ENCODE measurements at regions not wholly inside any gene's neighbourhood (a gene's known extent, or its start where the extent isn't known, plus 50 kb on each side); places are given as distances from the start of the nearest gene placed in this dataset.

DNA sequence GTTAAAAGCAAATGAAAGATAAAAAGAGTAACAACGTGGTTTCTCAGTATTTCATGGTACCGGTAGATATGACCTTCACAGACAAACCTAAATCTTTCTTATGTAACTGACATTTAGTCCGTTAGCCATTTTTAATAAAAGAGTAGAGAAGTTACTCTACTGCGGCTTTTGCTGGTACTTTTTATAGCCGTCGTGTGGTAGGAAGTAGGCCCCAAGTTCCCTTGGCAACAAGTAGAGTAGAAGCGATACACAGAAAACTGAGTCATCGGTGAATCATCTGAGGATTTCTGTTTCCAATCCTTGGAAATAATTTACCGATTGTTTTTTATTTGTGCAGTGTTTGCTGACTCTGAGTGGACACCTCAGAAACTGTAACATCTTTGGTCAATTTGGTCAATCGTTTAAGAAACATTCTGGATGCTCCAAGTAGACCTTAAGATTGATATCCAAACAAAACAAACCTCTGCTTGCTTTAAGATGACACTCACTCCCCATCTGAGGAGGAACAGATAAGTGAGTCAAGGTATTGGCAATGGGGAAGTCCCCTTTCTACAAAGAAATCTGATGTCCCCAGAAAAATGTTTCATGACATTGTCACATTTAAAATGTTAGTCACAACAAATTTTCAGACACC, 63.9 kb upstream of the AHR start:
- DNase-seq (ENCODE audit: low spot score): peak; percentile 91

DNA sequence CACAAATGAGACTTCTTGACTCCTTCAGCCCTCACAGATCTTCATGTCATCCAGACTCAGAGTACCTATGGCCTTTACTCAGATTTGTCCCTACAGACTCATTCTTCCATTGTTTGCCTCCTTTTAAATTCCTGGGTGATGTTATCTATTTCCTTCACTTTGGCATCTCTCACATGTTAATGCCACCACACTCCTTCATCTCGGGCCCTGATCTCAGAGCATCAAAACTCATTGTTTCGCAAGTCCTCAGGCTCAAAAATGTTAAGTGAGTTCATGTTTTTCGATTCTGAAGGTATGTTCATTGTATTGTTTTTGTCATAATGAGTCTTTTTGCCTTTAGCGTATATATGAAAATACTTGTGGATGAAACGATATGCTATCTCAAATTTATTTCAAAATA, 62.3 kb upstream of the AHR start:
- no peak for DNase-seq (ENCODE audit: low spot score)

DNA sequence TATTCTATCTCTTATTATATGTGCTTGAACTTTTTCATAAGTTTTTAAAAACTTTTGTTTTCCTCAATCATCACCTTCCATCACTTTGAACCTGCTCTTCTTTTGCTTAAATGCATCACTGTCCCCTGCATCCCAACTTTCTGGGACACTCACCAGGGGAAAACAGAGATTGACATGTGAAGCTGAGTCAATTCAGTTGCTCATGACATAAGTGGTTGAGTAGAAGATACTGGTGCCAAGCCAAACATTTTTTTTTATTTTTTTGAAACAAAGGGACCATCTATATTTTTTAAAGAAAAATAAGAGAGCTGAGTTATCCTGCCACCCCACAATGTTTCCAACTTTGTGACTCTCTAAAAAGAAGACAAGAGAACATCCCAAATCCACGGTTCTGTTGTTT, 61.8 kb upstream of the AHR start:
- no peak for DNase-seq (ENCODE audit: low spot score)

DNA sequence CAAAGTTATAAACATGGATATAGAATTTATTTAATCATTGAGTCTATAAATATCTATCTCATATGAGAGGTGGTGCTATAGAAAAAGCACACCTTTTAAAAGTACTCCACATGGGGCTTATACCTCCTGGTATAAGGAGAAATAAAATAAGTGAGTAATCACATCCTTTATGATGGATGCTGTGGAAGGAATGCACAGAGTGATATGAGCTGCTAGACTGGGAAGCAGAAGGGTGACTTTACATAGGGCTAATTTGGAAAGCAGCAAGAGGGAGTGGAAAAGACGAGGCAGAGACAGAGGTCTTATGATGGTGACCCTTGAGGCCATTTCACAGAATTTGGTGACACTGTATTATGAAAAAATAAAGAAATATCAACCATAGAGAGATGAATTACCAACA, 59.4 kb upstream of the AHR start:
- DNase-seq (ENCODE audit: low spot score): no peak

DNA sequence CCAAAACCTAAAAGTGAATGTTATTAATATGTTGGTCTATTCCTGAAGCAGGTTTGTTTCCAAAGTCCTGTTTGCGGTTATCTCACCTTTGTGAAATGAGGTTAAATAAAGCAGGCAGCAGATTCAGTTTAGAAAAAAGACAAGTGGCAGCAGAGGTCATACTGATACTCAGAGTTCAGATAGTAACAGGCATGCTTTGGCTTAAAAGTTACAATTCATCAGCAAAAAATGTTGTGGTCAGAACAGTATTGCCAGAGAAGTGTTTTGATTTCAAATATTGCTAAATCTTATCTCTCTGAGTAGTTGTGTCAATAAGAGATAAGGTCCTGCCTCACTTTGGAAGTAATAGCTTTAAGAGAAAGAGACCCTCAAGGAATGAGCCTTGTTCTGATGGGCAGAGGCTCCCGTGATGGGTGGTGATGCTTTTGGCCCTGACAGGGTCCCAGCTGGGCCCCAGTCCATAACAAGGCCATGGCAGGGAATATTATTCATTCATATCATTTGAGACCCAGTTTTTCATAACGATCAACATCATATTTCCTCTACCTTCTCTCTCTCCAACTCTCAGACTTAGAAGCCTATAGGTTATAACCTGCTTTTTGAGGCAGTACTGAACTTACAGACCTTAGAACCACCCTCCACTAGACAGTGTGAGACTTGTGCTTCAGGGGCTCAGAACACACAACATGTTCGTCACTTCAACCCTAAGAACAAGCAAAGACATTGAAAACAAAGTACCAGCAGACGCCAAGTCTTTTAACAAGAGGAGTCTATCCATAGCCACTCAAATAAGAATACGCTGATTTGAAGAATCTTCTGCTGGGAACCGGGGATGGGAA, 58.5 kb upstream of the AHR start:
- DNase-seq (ENCODE audit: low spot score): no peak

DNA sequence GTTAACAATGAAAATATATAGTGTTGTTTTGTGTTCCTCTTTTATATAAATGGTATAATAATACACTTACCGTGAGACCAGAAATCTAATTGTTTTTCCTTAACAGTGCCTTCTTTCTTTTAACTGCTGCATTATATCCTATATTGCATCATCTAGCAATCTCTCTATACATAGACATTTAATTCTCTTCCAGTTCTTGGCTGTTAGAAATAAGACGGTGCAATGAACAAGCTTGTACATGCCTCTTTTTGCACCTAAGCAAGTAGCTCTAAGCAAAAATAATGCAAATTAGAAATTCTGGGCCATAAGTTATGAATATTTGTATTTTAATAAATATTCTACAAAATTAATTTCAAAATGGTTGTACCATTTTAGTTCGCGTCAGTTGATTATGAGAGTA, 55.9 kb upstream of the AHR start:
- no peak for DNase-seq (ENCODE audit: low spot score)

DNA sequence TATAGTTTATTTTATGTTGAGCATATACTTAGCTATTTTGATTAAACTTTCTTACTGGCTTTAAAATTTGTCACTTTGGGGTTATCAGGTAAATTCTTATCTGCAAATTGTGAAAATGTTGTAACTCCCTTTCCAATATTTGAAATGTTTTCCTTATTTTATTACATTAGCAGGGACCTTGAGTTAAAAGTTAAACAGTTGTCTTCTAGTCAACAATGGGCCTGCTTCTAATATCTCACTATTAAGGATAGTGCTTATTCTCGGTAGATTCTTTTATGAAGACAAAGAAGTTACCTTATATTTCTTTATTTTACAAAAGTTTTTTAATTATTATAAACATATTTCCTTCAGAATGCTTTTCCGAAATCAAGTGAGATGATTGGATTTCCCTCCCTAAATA, 53.7 kb upstream of the AHR start:
- no peak for DNase-seq (ENCODE audit: low spot score)

DNA sequence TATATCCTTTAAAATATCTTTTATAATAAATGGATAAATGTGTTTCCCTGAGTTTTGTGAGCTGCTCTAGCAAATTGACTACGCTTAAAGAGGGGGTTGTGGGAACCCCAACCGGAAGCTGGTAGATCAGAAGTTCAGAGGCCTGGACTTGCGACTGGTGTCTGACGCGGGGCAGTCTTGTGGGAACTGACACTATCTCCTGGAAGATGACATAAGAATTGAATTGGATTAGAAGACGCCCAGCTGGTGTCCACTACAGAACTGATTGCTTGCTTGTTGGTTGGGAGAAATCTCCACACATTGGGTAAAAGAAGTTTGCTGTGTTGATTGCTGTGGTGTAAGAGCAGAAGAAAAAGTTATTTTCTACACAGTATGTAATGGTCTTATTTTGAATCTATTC, 51.1 kb upstream of the AHR start:
- DNase-seq (ENCODE audit: low spot score): no peak

DNA sequence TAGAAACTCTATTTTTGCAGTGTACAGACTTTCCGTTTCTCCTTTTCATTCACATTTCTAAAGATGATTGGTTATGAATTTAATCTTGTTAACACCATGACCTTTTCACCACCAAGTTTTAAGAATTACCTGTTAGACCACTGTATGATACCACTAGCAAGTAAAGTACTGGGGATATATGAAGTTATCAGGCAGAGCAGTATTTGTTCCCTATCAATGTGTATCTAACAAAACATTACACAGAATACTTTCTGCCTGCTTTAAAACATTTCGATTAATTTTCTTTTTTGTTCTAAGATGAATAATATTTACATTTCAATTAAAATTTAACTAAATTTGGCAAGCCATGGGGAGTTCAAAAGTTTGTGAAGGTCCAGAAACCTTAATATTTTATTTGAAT, 49.9 kb upstream of the AHR start:
- DNase-seq (ENCODE audit: low spot score): no peak
